Medulla oblongata (tissue), 1 donor: ENCODE measurements at regions not wholly inside any gene's neighbourhood (a gene's known extent, or its start where the extent isn't known, plus 50 kb on each side); places are given as distances from the start of the nearest gene placed in this dataset.

ENCODE experiments used
- DNase-seq: peaks from one replicate; pipeline ENCODE4 v3.0.0-alpha.2; 2015; ENCODE audit errors: extremely low spot score

- DNase-seq: no peak
These were observed 110.7 kb upstream of the CTSC start for GRCh38 chr11:88448131-88448670.

GRCh38 chr11:88447281-88447680, 109.7 kb upstream of the CTSC start:
- peak; percentile 13 for DNase-seq

GRCh38 chr11:88439356-88439755, 101.8 kb upstream of the CTSC start:
- DNase-seq: no peak

GRCh38 chr11:88438721-88439120, 101.2 kb upstream of the CTSC start:
- no peak for DNase-seq

- peak; percentile 7 for DNase-seq
These were observed 97.9 kb upstream of the CTSC start for GRCh38 chr11:88435415-88435814.

GRCh38 chr11:88434333-88434976, 96.9 kb upstream of the CTSC start:
- no peak for DNase-seq

GRCh38 chr11:88433536-88434230, 96.1 kb upstream of the CTSC start:
- no peak for DNase-seq

GRCh38 chr11:88431675-88432341, 94.3 kb upstream of the CTSC start:
- DNase-seq: no peak

GRCh38 chr11:88428959-88429358, 91.4 kb upstream of the CTSC start:
- no peak for DNase-seq

- DNase-seq: no peak
These were observed 90.2 kb upstream of the CTSC start for GRCh38 chr11:88427719-88428118.

- no peak for DNase-seq
These were observed 87.3 kb upstream of the CTSC start for GRCh38 chr11:88424881-88425280.

- DNase-seq: peak; percentile 74
These were observed 84.0 kb upstream of the CTSC start for GRCh38 chr11:88421530-88421929.

- no peak for DNase-seq
These were observed 82.7 kb upstream of the CTSC start for GRCh38 chr11:88420165-88420791.

GRCh38 chr11:88418508-88418907, 81.0 kb upstream of the CTSC start:
- no peak for DNase-seq

- DNase-seq: no peak
These were observed 78.0 kb upstream of the CTSC start for GRCh38 chr11:88415495-88415894.

GRCh38 chr11:88414981-88415413, 77.5 kb upstream of the CTSC start:
- DNase-seq: no peak

GRCh38 chr11:88414385-88414861, 76.9 kb upstream of the CTSC start:
- peak; percentile 74 for DNase-seq

- DNase-seq: no peak
These were observed 73.7 kb upstream of the CTSC start for GRCh38 chr11:88411265-88411664.

- no peak for DNase-seq
These were observed 73.1 kb upstream of the CTSC start for GRCh38 chr11:88410656-88411055.

GRCh38 chr11:88410056-88410455, 72.5 kb upstream of the CTSC start:
- DNase-seq: no peak

- DNase-seq: no peak
These were observed 69.3 kb upstream of the CTSC start for GRCh38 chr11:88406876-88407275.

GRCh38 chr11:88405853-88406252, 68.3 kb upstream of the CTSC start:
- no peak for DNase-seq
